ENCODE measurements at regions not wholly inside any gene's neighbourhood (a gene's known extent, or its start where the extent isn't known, plus 50 kb on each side); places are given as distances from the start of the nearest gene placed in this dataset.

DNA sequence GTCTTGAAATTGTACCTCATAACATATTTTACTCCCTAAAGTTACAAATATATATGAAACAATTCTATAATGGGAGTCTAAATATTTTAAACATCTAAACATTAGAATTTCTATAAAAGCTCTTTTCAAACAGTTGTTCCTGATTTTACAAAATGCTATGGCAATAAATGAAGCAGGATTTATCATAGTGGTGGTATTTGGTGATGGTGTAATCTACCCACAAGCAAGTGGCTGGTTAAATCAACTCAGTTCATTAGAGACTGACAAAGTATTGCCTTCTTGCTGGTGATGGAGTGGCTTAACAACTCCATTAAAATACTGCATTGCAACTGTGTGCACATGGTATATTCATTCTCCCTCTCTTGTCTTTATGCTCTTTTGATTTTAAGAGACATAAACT lies 138.9 kb downstream of the PMAIP1 start:
- no peak for DNase-seq (ENCODE audit: low spot score)
- TF ChIP-seq, protein P1, sequence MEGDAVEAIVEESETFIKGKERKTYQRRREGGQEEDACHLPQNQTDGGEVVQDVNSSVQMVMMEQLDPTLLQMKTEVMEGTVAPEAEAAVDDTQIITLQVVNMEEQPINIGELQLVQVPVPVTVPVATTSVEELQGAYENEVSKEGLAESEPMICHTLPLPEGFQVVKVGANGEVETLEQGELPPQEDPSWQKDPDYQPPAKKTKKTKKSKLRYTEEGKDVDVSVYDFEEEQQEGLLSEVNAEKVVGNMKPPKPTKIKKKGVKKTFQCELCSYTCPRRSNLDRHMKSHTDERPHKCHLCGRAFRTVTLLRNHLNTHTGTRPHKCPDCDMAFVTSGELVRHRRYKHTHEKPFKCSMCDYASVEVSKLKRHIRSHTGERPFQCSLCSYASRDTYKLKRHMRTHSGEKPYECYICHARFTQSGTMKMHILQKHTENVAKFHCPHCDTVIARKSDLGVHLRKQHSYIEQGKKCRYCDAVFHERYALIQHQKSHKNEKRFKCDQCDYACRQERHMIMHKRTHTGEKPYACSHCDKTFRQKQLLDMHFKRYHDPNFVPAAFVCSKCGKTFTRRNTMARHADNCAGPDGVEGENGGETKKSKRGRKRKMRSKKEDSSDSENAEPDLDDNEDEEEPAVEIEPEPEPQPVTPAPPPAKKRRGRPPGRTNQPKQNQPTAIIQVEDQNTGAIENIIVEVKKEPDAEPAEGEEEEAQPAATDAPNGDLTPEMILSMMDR (IDR thresholded peaks at IDR 0.05), result no peak

GRCh38 chr18:60027397-60027796 lies 127.6 kb downstream of the PMAIP1 start:
- Mint-ChIP-seq H3K27ac (ENCODE audit: unreplicated experiment) (no peak overlapping the region), H3K36me3 (ENCODE audit: low read depth) (no peaks in the 10 kb centered on the region)
- TF ChIP-seq, protein P1 (IDR thresholded peaks at IDR 0.05), result no peak

More for the DNA sequence above, 138.9 kb downstream of the PMAIP1 start:
- Mint-ChIP-seq H3K36me3 (ENCODE audit: low read depth) (no peaks in the 10 kb centered on the region), H3K9me3 (ENCODE audit: low read depth) (peaks cover 3% of the 10 kb centered on the region), H3K4me1 (ENCODE audit: low read depth) (no peaks in the 10 kb centered on the region), H3K27me3 (ENCODE audit: low read depth) (peaks cover 7% of the 10 kb centered on the region), H3K4me3 (ENCODE audit: unreplicated experiment) (no peak overlapping the region), H3K27ac (ENCODE audit: unreplicated experiment) (no peak overlapping the region)

GRCh38 chr18:60024857-60025256 lies 125.1 kb downstream of the PMAIP1 start:
- no peak overlapping the region for H3K4me3 Mint-ChIP-seq (ENCODE audit: unreplicated experiment)
- H3K27ac Mint-ChIP-seq (ENCODE audit: unreplicated experiment), result no peak overlapping the region
- peaks cover 17% of the 10 kb centered on the region for H3K4me1 Mint-ChIP-seq (ENCODE audit: low read depth)
- H3K36me3 Mint-ChIP-seq (ENCODE audit: low read depth), result no peaks in the 10 kb centered on the region
- no peak for DNase-seq (ENCODE audit: low spot score)
- TF ChIP-seq, protein P1 (IDR thresholded peaks at IDR 0.05), result no peak
- H3K27me3 Mint-ChIP-seq (ENCODE audit: low read depth), result peaks cover 2% of the 10 kb centered on the region
- peaks cover 2% of the 10 kb centered on the region for H3K9me3 Mint-ChIP-seq (ENCODE audit: low read depth)

More at GRCh38 chr18:60027397-60027796, 127.6 kb downstream of the PMAIP1 start:
- Mint-ChIP-seq H3K4me3 (ENCODE audit: unreplicated experiment) (no peak overlapping the region), H3K27me3 (ENCODE audit: low read depth) (peaks cover 2% of the 10 kb centered on the region), H3K4me1 (ENCODE audit: low read depth) (peaks cover 9% of the 10 kb centered on the region), H3K9me3 (ENCODE audit: low read depth) (peaks cover 2% of the 10 kb centered on the region)
- DNase-seq (ENCODE audit: low spot score), result no peak

DNA sequence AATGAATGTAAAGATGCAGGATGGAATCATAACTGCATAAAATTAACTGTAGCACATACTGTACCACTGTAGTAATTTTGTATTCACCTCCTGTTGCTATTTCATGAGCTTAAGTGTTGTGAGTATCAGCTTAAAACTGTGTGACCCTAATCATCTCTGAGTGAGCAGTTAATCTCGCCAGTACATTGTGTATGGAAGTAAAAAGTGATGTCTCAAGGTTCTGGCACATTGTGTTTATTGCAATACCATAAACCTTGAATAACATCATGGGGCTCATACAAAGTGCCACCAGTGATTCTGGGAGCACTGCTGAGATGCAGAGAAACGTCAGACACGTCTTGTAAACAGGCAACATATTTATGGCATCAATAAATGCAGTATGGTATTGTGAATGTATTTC lies 124.5 kb downstream of the PMAIP1 start:
- no peaks in the 10 kb centered on the region for H3K36me3 Mint-ChIP-seq (ENCODE audit: low read depth)
- DNase-seq (ENCODE audit: low spot score), result no peak
- no peak overlapping the region for H3K4me3 Mint-ChIP-seq (ENCODE audit: unreplicated experiment)
- H3K4me1 Mint-ChIP-seq (ENCODE audit: low read depth), result peaks cover 21% of the 10 kb centered on the region
- peaks cover 2% of the 10 kb centered on the region for H3K27me3 Mint-ChIP-seq (ENCODE audit: low read depth)
- no peak overlapping the region for H3K27ac Mint-ChIP-seq (ENCODE audit: unreplicated experiment)
- TF ChIP-seq, protein P1 (IDR thresholded peaks at IDR 0.05), result no peak
- peaks cover 2% of the 10 kb centered on the region for H3K9me3 Mint-ChIP-seq (ENCODE audit: low read depth)

- no peak overlapping the region for H3K4me3 Mint-ChIP-seq (ENCODE audit: unreplicated experiment)
- TF ChIP-seq, protein P1 (IDR thresholded peaks at IDR 0.05), result no peak
- peaks cover 2% of the 10 kb centered on the region for H3K9me3 Mint-ChIP-seq (ENCODE audit: low read depth)
- H3K4me1 Mint-ChIP-seq (ENCODE audit: low read depth), result peaks cover 24% of the 10 kb centered on the region
- no peaks in the 10 kb centered on the region for H3K27me3 Mint-ChIP-seq (ENCODE audit: low read depth)
- H3K27ac Mint-ChIP-seq (ENCODE audit: unreplicated experiment), result no peak overlapping the region
- DNase-seq (ENCODE audit: low spot score), result no peak
- no peaks in the 10 kb centered on the region for H3K36me3 Mint-ChIP-seq (ENCODE audit: low read depth)
Measured at GRCh38 chr18:60022671-60023276, 123.0 kb downstream of the PMAIP1 start.

All from chondrocyte (in vitro differentiated cells).